ENCODE measurements at regions not wholly inside any gene's neighbourhood (a gene's known extent, or its start where the extent isn't known, plus 50 kb on each side); places are given as distances from the start of the nearest gene placed in this dataset.
A peak's percentile ranks its signal among the peaks of the same experiment; 100 is the strongest.

DNA sequence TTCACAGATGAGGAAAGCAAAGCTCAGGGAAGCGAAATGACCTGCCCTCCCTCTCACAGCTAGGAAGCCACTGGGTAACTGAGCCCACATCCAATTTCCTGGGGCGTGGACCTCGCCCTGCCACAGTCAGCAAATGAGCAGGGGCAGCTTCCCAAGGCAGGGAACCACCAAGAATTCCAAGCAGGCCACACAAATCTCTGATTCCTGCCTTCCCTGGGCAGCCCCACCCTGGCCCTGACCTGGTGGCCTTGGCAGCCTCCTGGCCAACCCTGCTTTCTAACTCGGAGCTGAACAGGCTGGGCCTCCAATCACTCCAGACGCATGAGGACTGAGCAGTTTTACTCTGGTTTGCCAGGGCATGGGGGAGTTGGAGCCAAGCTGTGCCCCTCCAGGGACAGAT, 203.7 kb upstream of the TLE3 start:
- no peak for DNase-seq

DNA sequence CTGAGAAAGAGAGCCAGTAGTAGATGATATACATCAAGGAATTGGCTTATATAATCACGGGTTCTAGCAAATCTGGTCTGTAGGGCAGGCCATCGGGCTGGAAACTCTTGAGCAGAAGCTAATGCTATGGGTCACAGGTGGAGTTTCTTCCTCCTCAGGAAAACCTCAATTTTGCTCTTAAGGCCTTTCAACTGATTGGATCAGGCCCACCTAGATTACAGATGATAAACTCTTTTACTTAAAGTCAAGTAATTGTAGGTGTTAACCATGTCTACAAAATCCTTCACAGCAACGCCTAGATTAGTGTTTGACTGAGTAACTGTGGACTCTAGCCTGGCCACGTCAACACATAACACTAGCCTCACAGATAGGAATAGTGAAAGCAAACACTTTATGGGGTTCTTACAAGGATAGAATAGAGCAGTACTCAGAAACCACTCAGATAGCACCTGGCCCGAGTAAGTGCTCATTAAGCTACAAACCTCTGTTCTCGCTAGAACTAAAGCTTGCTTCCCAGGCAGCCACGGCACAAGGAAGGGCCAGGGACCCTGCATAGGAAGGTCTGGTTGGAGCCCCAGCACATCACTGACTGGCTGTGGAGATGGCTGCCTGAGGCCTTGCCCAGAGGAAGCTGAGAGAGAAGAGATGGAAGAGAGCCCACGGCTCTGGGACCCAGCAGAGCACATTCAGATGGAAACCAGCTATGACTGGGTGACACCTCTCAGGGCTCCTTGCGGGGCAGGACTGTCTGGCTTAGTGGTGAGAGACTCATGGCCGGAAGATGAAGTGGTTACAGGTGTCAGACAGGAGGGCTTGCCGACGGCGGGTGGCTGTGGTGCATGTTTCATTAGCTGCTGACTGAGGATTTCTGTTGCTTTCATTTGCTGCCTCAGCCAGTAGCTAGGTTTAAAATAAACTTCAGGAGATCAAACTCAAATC, 202.5 kb upstream of the TLE3 start:
- no peak for DNase-seq

DNA sequence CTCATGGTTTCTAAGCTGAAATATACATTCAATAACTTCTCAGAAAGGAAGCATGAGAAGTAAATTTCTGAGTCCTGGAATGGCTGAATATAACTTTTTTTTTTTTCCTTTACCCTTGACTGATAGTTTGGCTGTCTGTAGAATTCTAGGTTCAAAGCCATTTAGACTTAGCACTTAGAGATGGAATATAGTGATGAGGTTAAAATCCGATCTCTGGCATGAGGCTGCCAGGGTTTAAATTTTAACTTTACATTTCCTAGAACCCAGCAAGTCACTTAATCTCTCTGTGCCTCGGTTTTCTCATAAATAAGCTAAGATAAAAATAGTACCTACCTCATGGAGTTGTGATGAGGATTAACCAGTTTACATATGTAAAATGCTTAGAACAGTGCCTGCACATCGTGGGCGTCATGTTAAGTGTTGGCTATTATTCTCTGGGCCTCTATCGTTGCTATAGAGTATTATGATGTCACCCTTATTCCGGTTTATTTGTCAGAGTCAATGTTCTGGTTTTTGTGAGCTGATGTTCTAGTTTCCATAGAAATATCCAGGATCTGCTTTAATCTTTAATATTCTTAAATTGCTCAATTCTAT, 199.8 kb upstream of the TLE3 start:
- DNase-seq = no peak

DNA sequence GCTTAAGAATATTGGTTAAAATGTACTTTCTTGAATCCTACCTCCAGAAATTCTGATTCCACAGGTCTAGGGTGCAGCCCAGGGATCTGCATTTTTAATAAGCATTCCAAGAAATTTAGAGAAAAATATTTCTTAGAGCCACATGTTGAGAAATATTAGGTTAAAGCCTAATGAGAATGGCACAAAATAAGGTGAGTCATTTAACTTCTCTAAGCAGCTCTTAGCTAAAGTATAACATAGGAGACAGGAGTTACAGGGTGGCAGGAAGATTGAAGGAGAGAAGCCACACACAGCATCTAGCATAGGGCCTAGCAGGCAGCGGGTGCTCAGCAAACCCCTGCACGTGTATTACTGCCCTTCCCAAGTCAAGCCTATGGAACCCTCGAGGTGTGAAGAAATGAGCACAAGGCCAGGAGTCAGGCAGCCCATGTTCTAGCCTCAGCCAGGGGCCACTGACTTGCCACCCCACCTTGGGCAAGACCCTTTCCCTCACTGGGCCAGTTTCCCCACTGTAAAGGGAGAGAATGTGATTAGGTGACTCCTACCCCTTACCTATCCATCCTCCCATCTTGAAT, 197.1 kb upstream of the TLE3 start:
- no peak for DNase-seq

DNA sequence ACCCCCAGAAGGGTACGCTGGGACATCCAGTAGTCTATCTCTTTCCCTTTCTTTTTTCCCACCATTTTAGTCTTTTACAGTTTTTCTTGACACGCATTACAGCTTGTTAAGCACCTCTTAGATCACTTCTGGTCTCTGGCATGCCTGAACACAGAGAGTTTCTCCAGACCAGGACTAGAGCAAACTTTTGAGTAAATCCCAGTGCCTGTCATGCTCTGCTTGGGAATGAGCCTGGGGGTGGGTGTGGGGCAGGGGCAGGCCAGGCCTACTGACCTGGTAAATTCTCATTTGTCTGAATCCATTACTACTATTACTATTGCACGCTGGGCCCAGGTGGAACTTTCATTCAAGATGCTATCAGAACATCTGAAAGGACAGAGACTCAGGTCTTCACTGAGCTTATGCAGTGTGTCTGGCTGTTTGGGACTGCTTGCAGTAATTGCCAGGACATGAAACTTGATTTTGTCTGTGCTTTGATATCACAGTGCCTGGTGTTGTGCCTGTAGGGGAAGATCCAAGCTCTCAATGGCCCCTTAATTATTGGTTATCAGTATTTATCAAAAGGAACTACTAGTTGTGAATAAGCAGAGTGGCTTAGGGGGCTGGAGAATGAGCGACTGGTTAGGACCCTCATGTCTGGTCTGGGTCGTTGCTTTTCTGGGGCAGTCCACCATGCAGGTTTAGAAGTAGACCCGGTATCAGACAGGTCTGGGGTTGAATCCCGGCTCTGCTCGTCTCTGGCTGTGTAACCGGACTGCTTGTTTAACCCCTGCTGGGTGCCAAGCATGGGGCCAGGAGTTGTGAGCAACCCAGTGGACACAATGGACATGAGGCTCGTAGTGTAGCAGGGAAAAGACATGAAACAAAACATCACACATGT, 196.1 kb upstream of the TLE3 start:
- DNase-seq = no peak

DNA sequence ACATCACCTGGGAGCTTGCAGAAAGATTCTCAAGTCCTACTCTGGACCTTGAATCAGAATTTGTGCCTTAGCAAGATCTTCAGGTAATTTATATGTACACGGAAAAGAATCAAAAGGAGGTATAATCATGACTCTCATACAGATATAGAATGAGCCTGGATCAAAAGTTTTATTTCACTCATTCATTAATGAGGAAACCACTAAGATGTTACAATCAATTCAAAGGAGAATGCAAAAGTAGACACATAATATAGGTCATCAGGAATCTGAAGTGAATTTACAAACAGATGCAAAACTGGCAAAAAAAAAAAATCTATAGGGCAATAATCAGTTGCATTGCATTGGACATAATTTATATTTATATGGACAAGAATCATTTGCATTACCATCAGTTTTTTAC, 195.4 kb upstream of the TLE3 start:
- no peak for DNase-seq

DNA sequence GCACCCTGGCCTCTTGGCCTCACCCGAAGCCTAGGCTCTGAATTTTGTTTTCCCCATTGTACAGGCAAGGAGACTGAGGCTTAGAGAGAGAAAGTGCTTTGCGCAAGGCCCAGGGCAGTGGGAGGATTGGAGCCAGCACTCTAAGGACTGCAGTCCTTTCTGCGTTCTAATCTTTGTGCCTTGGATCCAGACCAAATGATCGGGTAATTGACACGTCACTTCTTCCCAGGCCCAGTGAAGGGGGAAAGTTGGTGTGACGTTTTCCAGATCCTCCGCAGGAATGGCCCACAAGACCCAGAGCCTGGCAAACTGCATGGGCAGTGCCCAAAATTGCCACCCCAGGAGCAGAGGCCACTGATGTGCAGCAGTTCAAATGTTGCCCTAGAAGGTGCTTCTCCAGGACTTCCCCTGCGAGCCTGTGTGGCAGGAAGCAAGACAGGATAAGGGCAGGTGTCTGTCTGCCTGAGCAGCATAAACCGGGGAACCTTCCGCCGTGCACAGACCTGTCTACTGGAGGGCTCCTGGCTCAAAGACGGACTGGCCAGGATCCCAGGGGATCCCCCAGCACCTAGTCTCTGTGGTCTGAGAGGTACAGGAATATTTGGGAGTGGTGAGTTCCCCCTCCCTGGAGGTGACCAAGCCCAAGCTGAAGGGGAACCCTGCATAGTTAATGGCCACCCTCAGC, 194.5 kb upstream of the TLE3 start:
- DNase-seq = no peak

DNA sequence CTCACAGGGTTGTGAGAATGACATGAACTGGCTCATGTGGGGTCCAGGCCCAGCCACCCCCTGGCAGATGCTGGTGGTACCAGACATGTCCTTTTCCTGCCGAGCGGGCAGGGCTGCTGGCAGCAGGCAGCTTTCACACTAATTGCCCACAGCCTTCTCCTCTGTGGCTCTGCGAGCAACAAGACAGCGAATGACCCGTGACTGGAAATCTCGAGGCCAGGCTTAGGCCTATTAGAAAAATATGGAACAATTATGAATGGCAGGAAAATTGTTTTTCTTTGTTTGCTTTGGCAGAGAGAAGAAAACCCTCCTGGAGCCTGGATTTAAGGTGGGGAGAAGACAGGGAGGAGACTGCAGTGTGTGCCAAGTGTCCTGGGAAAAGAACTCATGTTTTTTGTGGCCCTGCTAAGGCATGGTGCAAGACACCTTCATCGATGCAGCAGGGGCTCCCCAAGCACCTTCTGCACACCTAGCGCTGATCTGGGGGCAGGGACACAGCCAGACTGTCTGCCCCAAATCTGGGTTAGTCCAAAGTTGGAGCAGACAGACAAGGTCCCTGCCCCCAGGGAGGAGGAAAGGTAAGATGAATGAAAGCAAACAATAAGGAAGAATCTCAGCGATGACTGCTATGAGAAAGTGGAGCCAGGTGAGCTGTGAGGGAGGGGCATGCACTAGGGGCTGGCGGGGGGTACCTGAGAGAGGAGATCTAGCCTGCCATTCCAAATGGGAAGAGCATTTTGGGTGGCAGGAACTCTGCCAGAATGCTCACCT, 193.8 kb upstream of the TLE3 start:
- no peak for DNase-seq

DNA sequence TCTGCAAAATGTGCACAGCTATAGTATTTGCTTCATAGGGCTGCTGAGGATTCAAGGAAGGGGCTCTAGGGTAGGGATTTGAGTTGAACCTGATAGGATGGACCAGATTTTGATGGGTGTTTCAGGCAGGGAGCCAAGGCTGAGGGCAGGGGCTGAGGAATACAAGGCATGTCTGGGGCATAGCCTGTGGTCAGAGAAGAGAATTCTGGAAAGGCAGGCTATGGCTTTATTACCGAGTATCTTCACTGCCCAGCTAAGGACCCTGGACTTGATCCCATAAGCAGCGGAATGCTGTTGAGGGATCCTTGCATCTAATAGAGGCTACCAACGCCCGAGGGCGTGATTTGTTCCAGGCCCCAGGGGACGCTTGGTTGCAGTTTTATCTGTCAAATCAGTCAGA, 193.0 kb upstream of the TLE3 start:
- DNase-seq = no peak

DNA sequence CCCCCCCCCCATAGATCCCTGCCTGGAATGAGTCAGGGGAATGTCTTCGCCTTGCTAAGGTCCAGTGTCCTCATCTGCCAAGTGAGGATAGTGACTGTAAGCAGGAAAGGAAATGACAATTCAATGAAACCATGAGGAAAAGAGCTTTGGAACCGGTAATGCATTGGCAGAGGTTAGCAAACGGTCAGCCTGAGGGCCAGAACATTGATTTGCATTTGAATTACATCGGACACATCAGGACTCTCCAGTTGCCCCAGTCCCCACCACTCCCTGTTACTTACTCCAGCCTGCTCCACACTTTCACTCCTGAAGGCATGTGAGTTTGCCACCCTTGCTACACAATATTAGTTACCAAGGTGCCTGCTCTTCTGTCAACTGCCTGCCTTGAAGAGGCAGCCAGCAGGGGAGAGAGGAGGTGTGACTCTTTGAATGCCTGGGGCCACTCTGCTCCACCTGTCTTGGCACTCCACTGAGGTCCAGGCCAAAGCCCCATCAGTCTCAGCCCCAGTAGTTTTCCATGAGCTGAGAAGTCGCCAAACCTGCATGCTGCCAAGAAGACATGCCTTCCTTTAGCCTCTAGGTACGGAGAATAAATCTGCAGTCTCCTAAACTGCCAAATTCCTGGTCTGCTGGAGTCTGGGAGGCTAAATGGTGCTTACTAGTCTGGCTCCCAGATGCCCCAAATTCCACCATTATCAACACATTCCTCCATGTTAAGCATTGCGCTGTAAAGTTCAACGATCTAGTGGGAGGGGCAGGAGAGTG, 191.7 kb upstream of the TLE3 start:
- DNase-seq = peak; percentile 26

DNA sequence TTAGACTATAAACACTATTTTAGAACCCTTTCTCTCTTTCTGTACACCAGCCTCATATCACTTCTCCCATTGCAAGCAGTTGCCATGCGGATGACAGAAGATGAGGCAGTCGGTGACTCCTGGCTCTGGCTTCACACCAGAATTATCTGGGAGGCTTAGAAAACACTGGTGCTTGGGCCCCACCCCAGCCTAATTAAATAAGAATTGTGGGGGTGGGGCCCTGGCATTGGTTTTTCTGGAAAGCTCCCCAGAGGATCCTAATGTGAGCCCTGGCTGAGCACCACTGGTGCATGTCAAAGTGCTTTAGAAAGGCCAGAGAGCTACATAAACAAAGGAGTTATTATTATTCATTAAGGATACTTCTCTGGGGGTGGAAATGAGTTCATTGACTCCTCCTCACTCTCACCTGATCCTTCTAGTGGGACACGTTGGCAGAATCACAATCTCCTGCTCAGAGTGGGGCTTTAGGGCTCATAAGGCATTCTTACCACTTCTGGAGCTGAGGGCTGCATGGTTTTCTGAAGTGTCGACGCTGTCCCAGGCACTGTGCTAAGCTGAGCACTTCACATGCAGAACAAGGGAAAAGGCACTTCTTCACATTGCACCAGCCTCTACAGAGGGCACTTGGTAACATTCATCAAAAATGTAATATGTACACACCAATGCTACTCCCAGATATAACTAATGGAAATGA, 188.5 kb upstream of the TLE3 start:
- DNase-seq = no peak

DNA sequence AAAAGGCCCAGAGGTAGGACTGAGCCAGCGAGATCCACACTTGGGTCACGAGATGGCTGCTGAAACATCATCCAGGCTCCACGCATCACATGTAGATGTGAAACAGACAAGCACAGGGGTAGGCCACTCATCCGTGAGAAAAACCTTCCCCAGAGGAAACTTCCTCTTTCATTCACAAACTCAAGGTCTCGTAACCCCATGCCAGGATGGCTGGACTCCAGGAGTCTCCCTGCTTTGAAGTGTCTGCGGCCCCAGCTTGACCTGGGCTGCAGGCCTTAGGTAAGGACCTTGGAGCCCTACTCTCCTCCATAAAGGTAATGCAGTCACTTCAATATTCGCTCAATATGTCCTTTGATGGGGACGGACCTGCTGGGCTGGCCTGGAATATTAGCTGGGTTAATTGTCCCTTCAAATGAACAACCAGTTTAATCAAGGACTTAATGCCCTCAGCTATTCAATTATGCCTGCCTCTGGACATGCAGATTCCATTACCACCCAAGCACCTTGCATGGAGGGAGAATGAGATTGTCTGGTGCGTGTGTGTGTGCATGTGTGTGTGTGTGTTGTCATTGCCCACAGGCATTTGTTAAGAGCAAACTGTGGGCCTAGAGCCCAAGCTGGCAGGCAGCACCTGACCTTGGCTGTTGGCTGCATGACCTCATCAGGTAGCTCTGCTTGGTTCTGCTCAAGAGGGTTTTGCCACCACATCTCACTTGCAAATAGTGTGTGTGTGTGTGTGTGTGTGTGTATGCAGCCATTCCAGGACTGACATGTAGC, 186.9 kb upstream of the TLE3 start:
- no peak for DNase-seq

DNA sequence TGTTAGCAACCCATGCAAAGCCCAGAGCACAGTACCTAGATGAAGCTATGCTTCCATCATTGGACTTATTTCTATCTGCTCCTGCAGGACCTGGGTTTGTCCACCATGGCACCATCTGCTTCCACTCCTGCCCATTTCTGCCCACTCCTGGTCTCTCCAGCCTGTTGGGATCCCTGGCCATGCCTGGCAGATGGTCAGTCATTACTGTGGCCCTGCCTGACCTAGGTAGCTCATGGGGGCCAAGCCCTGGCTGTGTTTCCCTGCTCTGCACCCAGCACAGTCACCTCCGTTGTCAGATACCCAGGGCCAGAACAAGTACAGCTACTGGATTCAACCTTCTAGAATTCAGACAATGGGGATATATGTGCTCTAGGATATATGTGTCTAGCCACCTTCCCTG, 185.8 kb upstream of the TLE3 start:
- DNase-seq = no peak

DNA sequence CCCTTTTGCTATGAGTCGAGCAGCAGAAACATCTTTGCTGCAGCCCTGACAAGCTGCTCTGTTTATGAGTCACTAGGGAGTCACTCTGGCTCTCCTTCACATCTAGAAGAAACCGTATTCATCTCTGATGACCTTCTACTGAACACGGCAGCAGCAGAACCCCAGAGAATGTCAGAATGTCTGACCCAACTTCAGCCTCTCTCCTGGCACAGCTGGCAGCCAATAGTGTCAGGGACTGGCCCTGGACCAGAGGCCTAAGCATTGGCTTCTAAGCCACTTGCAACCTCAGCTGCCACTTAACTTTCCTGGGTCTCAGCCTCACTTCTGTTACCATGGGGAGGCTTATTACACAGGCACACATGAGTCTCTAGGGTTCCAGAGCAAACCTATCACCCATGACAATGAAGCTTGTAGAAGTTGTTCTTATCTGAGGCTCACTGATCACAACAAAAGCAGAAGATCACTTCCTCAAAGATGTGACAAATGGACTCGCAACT, 184.1 kb upstream of the TLE3 start:
- DNase-seq = no peak

DNA sequence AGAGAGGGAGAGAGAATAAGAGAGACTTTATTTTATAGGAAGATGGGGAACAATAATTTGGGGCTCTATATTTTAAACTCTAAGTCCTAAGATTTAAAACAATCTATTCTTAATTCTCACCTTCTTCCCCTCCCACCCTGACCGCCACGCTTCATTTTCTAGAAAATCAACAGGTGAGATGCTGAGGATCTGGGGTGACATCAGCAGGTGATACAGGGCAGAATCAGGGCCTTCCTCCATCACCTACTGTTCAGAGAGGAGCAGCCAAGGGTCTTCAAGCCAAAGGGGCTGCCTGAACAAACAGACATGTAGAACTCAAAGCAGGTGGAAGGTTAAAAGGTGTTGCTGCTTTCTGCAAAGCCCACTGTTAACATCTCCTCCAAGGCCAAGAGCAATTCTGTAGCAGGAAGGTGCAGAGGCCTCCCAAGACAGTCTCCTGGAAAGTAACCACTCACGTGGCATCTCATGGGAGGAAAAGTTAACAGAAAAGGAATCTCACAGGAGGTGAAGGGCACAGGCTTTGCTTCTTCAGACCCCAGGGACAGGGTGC, 183.6 kb upstream of the TLE3 start:
- DNase-seq = no peak

DNA sequence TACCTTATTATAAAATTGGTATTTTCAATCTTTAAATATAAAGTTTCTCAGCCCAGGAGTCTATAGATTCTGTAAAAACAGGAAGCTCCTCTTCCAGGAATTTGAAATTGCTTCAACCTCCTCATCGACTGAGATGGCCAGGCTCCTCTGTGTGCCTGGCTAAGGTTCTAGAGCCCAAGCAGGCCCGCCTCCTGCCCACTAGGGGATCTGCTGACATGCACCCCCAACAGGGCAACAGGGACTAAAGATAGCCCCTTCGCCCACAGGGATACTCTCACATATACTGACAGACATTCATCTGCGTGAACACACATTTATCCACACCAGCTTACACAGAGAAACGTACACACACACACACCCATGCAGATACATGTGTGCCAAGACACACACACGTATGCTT, 183.1 kb upstream of the TLE3 start:
- no peak for DNase-seq

DNA sequence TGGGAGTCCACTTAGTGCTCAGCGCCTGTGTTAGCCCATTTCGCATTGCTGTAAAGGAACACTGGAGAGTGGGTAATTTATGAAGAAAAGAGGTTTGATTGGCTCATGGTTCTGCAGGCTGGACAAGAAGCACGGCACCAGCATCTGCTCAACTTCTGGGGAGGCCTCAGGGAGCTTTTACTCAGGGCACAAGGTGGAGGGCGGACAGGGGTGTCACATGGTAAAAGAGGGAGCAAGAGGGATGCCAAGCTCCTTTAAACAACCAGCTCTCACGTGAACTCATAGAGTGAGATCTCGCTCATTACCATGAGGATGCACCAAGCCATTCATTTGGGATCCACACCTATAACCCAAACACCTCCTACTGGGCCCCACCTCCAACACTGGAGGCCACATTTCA, 181.4 kb upstream of the TLE3 start:
- no peak for DNase-seq

DNA sequence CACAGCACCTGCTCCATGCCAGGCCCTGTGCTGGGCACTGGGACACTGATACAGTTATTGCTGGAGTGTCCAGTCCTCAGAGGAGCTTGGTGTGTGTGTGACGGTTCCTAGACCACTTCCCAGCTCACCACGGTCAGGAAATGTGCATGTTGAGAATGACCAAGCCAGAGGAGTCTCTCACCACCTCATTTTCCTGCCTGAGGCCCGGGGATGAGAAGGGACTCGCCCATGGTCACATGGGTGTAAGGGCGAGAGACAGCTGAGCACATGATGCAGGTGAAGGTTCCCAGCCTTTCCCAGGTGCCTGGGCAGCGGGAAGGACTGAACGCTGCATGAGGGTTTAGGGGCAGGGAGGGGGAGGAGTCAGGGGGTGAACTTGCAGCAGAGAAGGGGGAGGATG, 180.9 kb upstream of the TLE3 start:
- no peak for DNase-seq

DNA sequence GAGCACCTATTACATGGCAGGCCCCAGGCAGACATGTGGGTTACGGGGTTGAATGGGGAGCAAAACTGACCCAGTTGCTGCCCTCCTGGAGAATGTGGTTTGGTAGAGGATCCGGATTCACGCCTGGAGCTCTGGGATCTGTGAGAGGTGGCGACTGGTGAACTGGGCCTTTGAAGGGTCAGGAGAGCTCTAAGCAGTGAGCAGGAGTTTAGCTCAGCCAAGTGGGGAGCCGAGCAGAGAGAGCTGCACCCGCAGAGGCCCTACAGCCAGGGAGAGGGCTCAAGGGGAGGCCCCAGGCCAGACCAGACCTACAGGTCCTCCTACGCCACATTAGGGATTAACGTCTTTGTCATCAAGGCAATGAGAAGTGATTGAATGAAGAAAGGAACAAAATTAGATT, 179.8 kb upstream of the TLE3 start:
- no peak for DNase-seq

All from skin of body (tissue), 1 donor.